GM13976 (cell line): ENCODE measurements at regions not wholly inside any gene's neighbourhood (a gene's known extent, or its start where the extent isn't known, plus 50 kb on each side); places are given as distances from the start of the nearest gene placed in this dataset.

Source experiments
- DNase-seq: peaks from one replicate; pipeline ENCODE4 v3.0.0; 2012; ENCODE audit warnings: low spot score
- in situ Hi-C: fragments of 300-500 bp; cut with MboI; formaldehyde crosslinking; loops from one replicate; pipeline ENCODE4 v1.12.0; 2022; ENCODE audit warnings: low sequenced_read_pairs, mixed read lengths, inconsistent platforms; ENCODE audit not compliant: unreplicated experiment
- TF ChIP-seq, protein P1 (sequence below): IDR thresholded peaks from 2 replicates; pipeline ENCODE4 v1.5.1; 2012; ENCODE audit warnings: borderline replicate concordance, mild to moderate bottlenecking; ENCODE audit not compliant: insufficient read depth; ENCODE audit errors: extremely low read depth, missing control alignments, control extremely low read depth

GRCh38 chr11:32325187-32325586 lies 110.2 kb downstream of the WT1 start:
- in situ Hi-C loops = no loop called here
- no peak for DNase-seq
- TF ChIP-seq, protein P1, sequence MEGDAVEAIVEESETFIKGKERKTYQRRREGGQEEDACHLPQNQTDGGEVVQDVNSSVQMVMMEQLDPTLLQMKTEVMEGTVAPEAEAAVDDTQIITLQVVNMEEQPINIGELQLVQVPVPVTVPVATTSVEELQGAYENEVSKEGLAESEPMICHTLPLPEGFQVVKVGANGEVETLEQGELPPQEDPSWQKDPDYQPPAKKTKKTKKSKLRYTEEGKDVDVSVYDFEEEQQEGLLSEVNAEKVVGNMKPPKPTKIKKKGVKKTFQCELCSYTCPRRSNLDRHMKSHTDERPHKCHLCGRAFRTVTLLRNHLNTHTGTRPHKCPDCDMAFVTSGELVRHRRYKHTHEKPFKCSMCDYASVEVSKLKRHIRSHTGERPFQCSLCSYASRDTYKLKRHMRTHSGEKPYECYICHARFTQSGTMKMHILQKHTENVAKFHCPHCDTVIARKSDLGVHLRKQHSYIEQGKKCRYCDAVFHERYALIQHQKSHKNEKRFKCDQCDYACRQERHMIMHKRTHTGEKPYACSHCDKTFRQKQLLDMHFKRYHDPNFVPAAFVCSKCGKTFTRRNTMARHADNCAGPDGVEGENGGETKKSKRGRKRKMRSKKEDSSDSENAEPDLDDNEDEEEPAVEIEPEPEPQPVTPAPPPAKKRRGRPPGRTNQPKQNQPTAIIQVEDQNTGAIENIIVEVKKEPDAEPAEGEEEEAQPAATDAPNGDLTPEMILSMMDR = no peak

GRCh38 chr11:32325725-32326124 lies 109.6 kb downstream of the WT1 start:
- TF ChIP-seq, protein P1 = no peak
- in situ Hi-C loops = no loop called here
- no peak for DNase-seq

DNA sequence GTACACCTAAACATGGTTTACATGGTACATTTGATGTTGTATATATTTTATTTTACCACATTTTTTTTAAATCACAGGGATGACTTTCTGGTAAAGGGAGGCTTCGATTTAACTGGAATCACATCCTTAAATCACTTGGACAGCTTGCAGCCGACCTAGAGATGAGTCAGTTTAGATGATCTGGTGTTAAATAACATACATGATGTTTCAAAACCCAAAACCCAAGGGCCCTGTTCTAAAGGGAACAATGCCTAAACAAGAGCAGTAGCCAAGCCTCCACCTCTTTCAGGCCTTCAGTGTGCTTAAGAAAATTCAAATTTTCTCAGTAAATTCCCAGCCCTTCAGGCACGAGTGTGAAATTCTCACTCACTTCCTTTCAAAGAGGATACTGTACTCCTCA lies 108.8 kb downstream of the WT1 start:
- in situ Hi-C loops = no loop called here
- DNase-seq = no peak
- TF ChIP-seq, protein P1 = no peak

- TF ChIP-seq, protein P1 = no peak
- in situ Hi-C loops = no loop called here
- DNase-seq = no peak
Observed at GRCh38 chr11:32328392-32328791, 106.9 kb downstream of the WT1 start.

DNA sequence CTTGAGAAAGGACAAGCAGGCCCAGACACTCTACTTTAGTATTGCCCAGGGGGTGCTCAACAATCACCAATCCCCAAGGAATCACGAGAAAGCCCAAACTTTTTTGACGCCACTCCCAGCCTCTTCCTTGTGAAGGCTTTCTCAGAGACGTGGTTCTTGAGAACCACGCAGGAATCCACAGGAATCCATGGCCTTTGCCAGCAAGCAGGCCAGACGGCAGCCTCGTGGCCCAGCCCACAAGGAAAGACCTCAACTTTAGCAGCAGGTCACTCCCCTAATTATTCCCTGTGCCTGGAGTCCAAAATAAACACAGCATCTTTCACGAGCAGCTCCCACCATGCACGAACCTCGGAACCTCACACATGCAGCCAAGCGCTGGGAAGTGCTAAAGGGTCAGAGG lies 104.2 kb downstream of the WT1 start:
- in situ Hi-C loops = no loop called here
- no peak for DNase-seq
- TF ChIP-seq, protein P1 = no peak

- TF ChIP-seq, protein P1 = no peak
- in situ Hi-C loops = no loop called here
- DNase-seq = peak; percentile 27
Observed at GRCh38 chr11:32331792-32332191, 103.5 kb downstream of the WT1 start.

GRCh38 chr11:32332990-32333319 lies 102.4 kb downstream of the WT1 start:
- no peak for DNase-seq
- in situ Hi-C loops = no loop called here
- TF ChIP-seq, protein P1 = no peak
